SK-N-DZ (cell line): ENCODE measurements at regions not wholly inside any gene's neighbourhood (a gene's known extent, or its start where the extent isn't known, plus 50 kb on each side); places are given as distances from the start of the nearest gene placed in this dataset.

Experiments
- DNase-seq: peaks from one replicate; pipeline ENCODE4 v3.0.0-alpha.2; 2015; ENCODE audit warnings: low spot score

GRCh38 chr1:37239225-37239740 is 205.0 kb upstream of the GRIK3 start:
- peak; percentile 25 for DNase-seq

GRCh38 chr1:37240897-37241296 is 206.6 kb upstream of the GRIK3 start:
- no peak for DNase-seq

GRCh38 chr1:37242501-37242900 is 208.2 kb upstream of the GRIK3 start:
- DNase-seq = no peak

- no peak for DNase-seq
Observed at GRCh38 chr1:37243368-37244082, 209.2 kb upstream of the GRIK3 start.

GRCh38 chr1:37244083-37244480 is 209.8 kb upstream of the GRIK3 start:
- no peak for DNase-seq

- DNase-seq = no peak
Observed at GRCh38 chr1:37244815-37245214, 210.5 kb upstream of the GRIK3 start.

- DNase-seq = no peak
Observed at GRCh38 chr1:37246631-37247030, 212.3 kb upstream of the GRIK3 start.

GRCh38 chr1:37250371-37250770 is 216.1 kb upstream of the GRIK3 start:
- DNase-seq = no peak

- DNase-seq = peak; percentile 35
Observed at GRCh38 chr1:37255136-37255795, 219.1 kb upstream of the ZC3H12A start.

- no peak for DNase-seq
Observed at GRCh38 chr1:37255868-37256267, 218.5 kb upstream of the ZC3H12A start.

GRCh38 chr1:37257646-37258045 is 216.7 kb upstream of the ZC3H12A start:
- DNase-seq = peak; percentile 78

- no peak for DNase-seq
Observed at GRCh38 chr1:37258068-37258467, 216.3 kb upstream of the ZC3H12A start.

- no peak for DNase-seq
Observed at GRCh38 chr1:37259019-37259418, 215.4 kb upstream of the ZC3H12A start.

GRCh38 chr1:37261129-37261528 is 213.3 kb upstream of the ZC3H12A start:
- no peak for DNase-seq

- DNase-seq = no peak
Observed at GRCh38 chr1:37262439-37263170, 211.8 kb upstream of the ZC3H12A start.

- DNase-seq = no peak
Observed at GRCh38 chr1:37265156-37265555, 209.2 kb upstream of the ZC3H12A start.

- DNase-seq = peak; percentile 48
Observed at GRCh38 chr1:37265786-37266667, 208.4 kb upstream of the ZC3H12A start.

- DNase-seq = peak; percentile 20
Observed at GRCh38 chr1:37267111-37267835, 207.1 kb upstream of the ZC3H12A start.

GRCh38 chr1:37270639-37271038 is 203.7 kb upstream of the ZC3H12A start:
- no peak for DNase-seq

GRCh38 chr1:37272626-37273025 is 201.8 kb upstream of the ZC3H12A start:
- no peak for DNase-seq

- no peak for DNase-seq
Observed at GRCh38 chr1:37274486-37274885, 199.9 kb upstream of the ZC3H12A start.
